ENCODE measurements at regions not wholly inside any gene's neighbourhood (a gene's known extent, or its start where the extent isn't known, plus 50 kb on each side); places are given as distances from the start of the nearest gene placed in this dataset.

DNA sequence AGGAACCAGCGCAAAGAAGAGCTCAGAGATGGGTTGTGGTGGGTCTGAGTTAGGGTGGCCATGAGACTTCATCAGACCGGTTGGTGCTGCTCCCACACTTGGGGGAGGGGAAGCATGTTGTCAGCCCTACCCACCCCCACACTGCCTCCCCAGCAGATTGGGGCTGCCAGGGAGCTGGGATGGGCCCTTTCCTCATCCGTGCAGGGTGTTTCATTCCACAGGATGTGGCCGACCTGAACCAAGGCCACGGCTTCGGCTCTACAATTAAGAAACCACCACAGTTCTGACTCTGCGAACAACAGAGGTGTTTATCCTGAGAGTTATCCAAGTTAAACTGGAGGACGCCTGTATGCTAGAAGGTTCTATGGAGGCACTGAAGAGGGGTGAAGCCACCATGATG is 171.2 kb downstream of the ETS2 start:
- Histone ChIP-seq H2BK20ac (ENCODE audit: low read depth, low read length, poor library complexity, severe bottlenecking) (peak overlapping the region; percentile 50), H3K4ac (ENCODE audit: low read depth, low read length) (no peak overlapping the region; the same call in 1 of the 2 replicates), H3K27me3 (ENCODE audit: insufficient read depth, low read length) (no peaks in the 10 kb centered on the region), H2BK120ac (ENCODE audit: low read depth, low read length, poor library complexity, severe bottlenecking) (no peak overlapping the region), H2BK12ac (ENCODE audit: insufficient read length, low read depth, low read length) (no peak overlapping the region), H2AFZ (ENCODE audit: low read length) (no peak overlapping the region), H3K9me3 (ENCODE audit: control insufficient read depth, low read depth, low read length) (no peaks in the 10 kb centered on the region), H3K4me2 (ENCODE audit: insufficient read depth, insufficient read length, low read length) (no peak overlapping the region), H3K14ac (ENCODE audit: insufficient read depth, low read length) (no peak overlapping the region), H2BK5ac (ENCODE audit: insufficient read length, low read length) (no peak overlapping the region), H3K79me1 (ENCODE audit: insufficient read depth, low read depth, low read length, poor library complexity, severe bottlenecking) (no peaks in the 10 kb centered on the region), H2AK5ac (ENCODE audit: insufficient read length, low read length) (no peak overlapping the region), H4K20me1 (ENCODE audit: control insufficient read depth, insufficient read depth, insufficient read length) (no peaks in the 10 kb centered on the region), H2BK15ac (ENCODE audit: low read depth, low read length) (no peak overlapping the region), H3K23ac (ENCODE audit: insufficient read length, low read depth, low read length) (no peak overlapping the region), H4K8ac (replicated peaks; ENCODE audit: insufficient read length, low read depth, low read length) (no peak overlapping the region), H3K18ac (ENCODE audit: insufficient read length, low read depth, low read length) (no peak overlapping the region), H3K4me1 (ENCODE audit: insufficient read depth, low read length) (peaks cover 13% of the 10 kb centered on the region; the same call in 1 of the 2 replicates), H3K23me2 (ENCODE audit: insufficient read length, low read depth, low read length, poor library complexity, severe bottlenecking) (no peaks in the 10 kb centered on the region), H3K56ac (ENCODE audit: insufficient read length, low read depth, low read length) (no peak overlapping the region), H3K9ac (ENCODE audit: extremely low read depth, insufficient read length, low read length) (no peak overlapping the region), H4K91ac (ENCODE audit: insufficient read length, low read depth, low read length) (no peak overlapping the region), H3T11ph (ENCODE audit: low read length) (no peak overlapping the region), H3K79me2 (ENCODE audit: insufficient read depth, low read length) (no peaks in the 10 kb centered on the region), H4K5ac (ENCODE audit: insufficient read length, low read depth, low read length) (no peak overlapping the region), H3K27ac (ENCODE audit: insufficient read length, low read depth, low read length) (no peak overlapping the region)
- Mint-ChIP-seq H3K9me3 (no peaks in the 10 kb centered on the region; a peak in 1 of 5 replicates), H3K27ac (no peak overlapping the region), H3K4me1 (peaks cover 35 to 42% of the 10 kb centered on the region in 2 experiments), H3K36me3 (ENCODE audit: insufficient read depth in 1 of 3, low read depth in 3 of 3) (peaks cover 0 to 2% (median 0%) of the 10 kb centered on the region in 3 experiments; a peak in 3 of 7 replicates), H3K27me3 (ENCODE audit: low read depth) (no peaks in the 10 kb centered on the region), H3K4me3 (no peak overlapping the region)
- no CpG with 5 or more reads among the region's 8 CpGs for WGBS (ENCODE audit: extremely low coverage, insufficient read length, low lambda C conversion rate)
- no peak for DNase-seq
- TF ChIP-seq CTCF (conservative IDR thresholded peaks at IDR 0.05): no peak
